AG09309 (cell line): ENCODE measurements at regions not wholly inside any gene's neighbourhood (a gene's known extent, or its start where the extent isn't known, plus 50 kb on each side); places are given as distances from the start of the nearest gene placed in this dataset.

Experiments
- DNase-seq: peaks from one replicate; pipeline ENCODE4 v3.0.0-alpha.2; 2010; ENCODE audit warnings: low read depth
- H3K4me3 ChIP-seq: 2 replicates; pipeline ENCODE4 v1.5.1; 2011; ENCODE audit warnings: mild to moderate bottlenecking, low read depth, low read length, moderate library complexity; ENCODE audit not compliant: control insufficient read depth
- CTCF ChIP-seq: IDR thresholded peaks from 2 replicates; pipeline ENCODE4 v1.5.1; 2011; ENCODE audit warnings: mild to moderate bottlenecking, low read depth, low read length, inconsistent platforms; ENCODE audit not compliant: insufficient read depth, control insufficient read depth; ENCODE audit errors: missing control alignments

- no peak overlapping the region for H3K4me3 ChIP-seq
- no peak for TF ChIP-seq CTCF
- no peak for DNase-seq
Measured at GRCh38 chr6:82000551-82000950, 247.0 kb downstream of the IBTK start.

- DNase-seq, result no peak
- TF ChIP-seq CTCF, result no peak
- no peak overlapping the region for H3K4me3 ChIP-seq
Measured at GRCh38 chr6:81999826-82000225, 247.3 kb upstream of the TENT5A start.

- no peak overlapping the region for H3K4me3 ChIP-seq
- no peak for TF ChIP-seq CTCF
- no peak for DNase-seq
Measured at GRCh38 chr6:81999270-81999669, 246.8 kb upstream of the TENT5A start.

- no peak overlapping the region for H3K4me3 ChIP-seq
- peak; percentile 52 for DNase-seq
- no peak for TF ChIP-seq CTCF
Measured at GRCh38 chr6:81998432-81998831, 246.0 kb upstream of the TENT5A start.

GRCh38 chr6:81997090-81997926 lies 244.8 kb upstream of the TENT5A start:
- H3K4me3 ChIP-seq, result no peak overlapping the region
- peak; percentile 93 for DNase-seq
- no peak for TF ChIP-seq CTCF

GRCh38 chr6:81996414-81996813 lies 243.9 kb upstream of the TENT5A start:
- no peak overlapping the region for H3K4me3 ChIP-seq
- no peak for TF ChIP-seq CTCF
- DNase-seq, result peak; percentile 67
